GM21528 (cell line): ENCODE measurements at regions not wholly inside any gene's neighbourhood (a gene's known extent, or its start where the extent isn't known, plus 50 kb on each side); places are given as distances from the start of the nearest gene placed in this dataset.

Source experiments
- ATAC-seq: cut with Tn5 transposase; IDR thresholded peaks from one replicate; pipeline ENCODE4 v1.9.1; 2021; ENCODE audit warnings: mild to moderate bottlenecking, moderate library complexity; ENCODE audit not compliant: unreplicated experiment, low FRiP score

GRCh38 chr2:163373496-163373895 lies 362.3 kb downstream of the FIGN start:
- no peak for ATAC-seq

GRCh38 chr2:163370169-163370886 lies 365.5 kb downstream of the FIGN start:
- ATAC-seq = no peak

- ATAC-seq = no peak
Measured at GRCh38 chr2:163369111-163369510, 366.7 kb downstream of the FIGN start.

- ATAC-seq = no peak
Measured at GRCh38 chr2:163368655-163369054, 367.2 kb downstream of the FIGN start.

GRCh38 chr2:163367825-163368582 lies 367.8 kb downstream of the FIGN start:
- ATAC-seq = no peak

- no peak for ATAC-seq
Measured at GRCh38 chr2:163364736-163365135, 371.1 kb downstream of the FIGN start.

- ATAC-seq = no peak
Measured at GRCh38 chr2:163353551-163353950, 382.3 kb downstream of the FIGN start.

- ATAC-seq = no peak
Measured at GRCh38 chr2:163351966-163352365, 383.8 kb downstream of the FIGN start.

- ATAC-seq = no peak
Measured at GRCh38 chr2:163351143-163351542, 384.7 kb downstream of the FIGN start.

- no peak for ATAC-seq
Measured at GRCh38 chr2:163348857-163349380, 386.9 kb downstream of the FIGN start.

- ATAC-seq = no peak
Measured at GRCh38 chr2:163347982-163348856, 387.6 kb downstream of the FIGN start.

GRCh38 chr2:163345795-163346573 lies 389.8 kb downstream of the FIGN start:
- ATAC-seq = peak; percentile 88

GRCh38 chr2:163343316-163343715 lies 392.5 kb downstream of the FIGN start:
- ATAC-seq = no peak

GRCh38 chr2:163341426-163341825 lies 394.4 kb downstream of the FIGN start:
- no peak for ATAC-seq

GRCh38 chr2:163338270-163338669 lies 397.5 kb downstream of the FIGN start:
- no peak for ATAC-seq

- no peak for ATAC-seq
Measured at GRCh38 chr2:163324677-163325076, 411.1 kb downstream of the FIGN start.

- no peak for ATAC-seq
Measured at GRCh38 chr2:163319006-163319405, 416.8 kb downstream of the FIGN start.

GRCh38 chr2:163314712-163315111 lies 421.1 kb downstream of the FIGN start:
- ATAC-seq = no peak

- no peak for ATAC-seq
Measured at GRCh38 chr2:163312713-163313112, 423.1 kb downstream of the FIGN start.

- no peak for ATAC-seq
Measured at GRCh38 chr2:163306647-163307046, 429.2 kb downstream of the FIGN start.
